Cardiac fibroblast (primary cell): ENCODE measurements at regions not wholly inside any gene's neighbourhood (a gene's known extent, or its start where the extent isn't known, plus 50 kb on each side); places are given as distances from the start of the nearest gene placed in this dataset.

Experiments used
- DNase-seq, 2 donors: peaks; one replicate each; pipeline versions ENCODE4 v3.0.0 to v3.0.0-alpha.2; 2010; ENCODE audit warnings: low read depth in 2 of 2
- H3K4me3 ChIP-seq, 2 donors: replicated peaks in 1 of 2; 1 replicate in 1 of 2; 2 replicates in 1 of 2; pipeline ENCODE4 v1.5.1; 2011; ENCODE audit warnings: low read depth in 2 of 2, low read length in 2 of 2, mild to moderate bottlenecking in 2 of 2, moderate library complexity in 1 of 2
- TF ChIP-seq, protein P1 (sequence below): IDR thresholded peaks from one replicate; pipeline ENCODE4 v1.5.1; 2011; ENCODE audit warnings: low read depth, mild to moderate bottlenecking, low read length, inconsistent platforms

DNA sequence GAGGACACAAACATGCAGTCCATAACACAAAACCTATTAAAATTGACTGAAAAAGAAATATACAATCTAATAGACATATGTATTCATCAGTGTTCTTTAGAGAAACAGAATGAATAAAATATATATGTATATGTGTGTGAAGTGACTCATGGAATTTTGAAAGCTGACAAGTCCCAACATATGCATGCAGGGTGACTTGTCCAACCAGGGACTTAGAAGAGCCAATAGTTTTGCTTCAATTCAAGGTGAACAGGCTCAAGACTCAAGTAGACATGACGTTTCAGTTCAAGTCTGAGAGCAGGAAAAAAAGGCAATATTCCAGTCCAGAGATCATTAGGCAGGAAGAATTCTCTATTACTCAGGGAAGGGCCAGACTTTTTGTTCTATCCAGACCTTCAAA, 271.2 kb upstream of the SETBP1 start:
- TF ChIP-seq, protein P1, sequence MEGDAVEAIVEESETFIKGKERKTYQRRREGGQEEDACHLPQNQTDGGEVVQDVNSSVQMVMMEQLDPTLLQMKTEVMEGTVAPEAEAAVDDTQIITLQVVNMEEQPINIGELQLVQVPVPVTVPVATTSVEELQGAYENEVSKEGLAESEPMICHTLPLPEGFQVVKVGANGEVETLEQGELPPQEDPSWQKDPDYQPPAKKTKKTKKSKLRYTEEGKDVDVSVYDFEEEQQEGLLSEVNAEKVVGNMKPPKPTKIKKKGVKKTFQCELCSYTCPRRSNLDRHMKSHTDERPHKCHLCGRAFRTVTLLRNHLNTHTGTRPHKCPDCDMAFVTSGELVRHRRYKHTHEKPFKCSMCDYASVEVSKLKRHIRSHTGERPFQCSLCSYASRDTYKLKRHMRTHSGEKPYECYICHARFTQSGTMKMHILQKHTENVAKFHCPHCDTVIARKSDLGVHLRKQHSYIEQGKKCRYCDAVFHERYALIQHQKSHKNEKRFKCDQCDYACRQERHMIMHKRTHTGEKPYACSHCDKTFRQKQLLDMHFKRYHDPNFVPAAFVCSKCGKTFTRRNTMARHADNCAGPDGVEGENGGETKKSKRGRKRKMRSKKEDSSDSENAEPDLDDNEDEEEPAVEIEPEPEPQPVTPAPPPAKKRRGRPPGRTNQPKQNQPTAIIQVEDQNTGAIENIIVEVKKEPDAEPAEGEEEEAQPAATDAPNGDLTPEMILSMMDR = no peak
- no peak overlapping the region for H3K4me3 ChIP-seq
- no peak for DNase-seq

DNA sequence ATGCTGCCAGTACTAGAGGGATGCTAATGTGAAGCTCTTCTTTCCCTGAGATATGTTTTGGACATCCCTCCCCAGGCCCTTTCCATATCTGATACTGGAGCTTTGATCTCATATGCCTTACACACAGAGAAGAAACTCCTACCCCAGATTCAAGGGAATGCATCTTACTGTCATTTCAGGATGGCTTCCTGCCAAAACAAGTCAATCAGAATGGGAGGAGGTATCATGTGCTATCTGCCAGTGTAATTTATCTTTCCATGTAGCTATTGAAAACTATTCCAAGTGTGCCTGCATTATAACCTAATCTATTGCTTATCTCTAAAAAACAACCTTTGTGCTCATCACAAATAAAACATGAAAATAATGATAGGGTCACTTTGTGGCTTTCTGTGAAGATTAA, 269.9 kb upstream of the SETBP1 start:
- no peak overlapping the region for H3K4me3 ChIP-seq
- DNase-seq = no peak
- TF ChIP-seq, protein P1 = no peak

DNA sequence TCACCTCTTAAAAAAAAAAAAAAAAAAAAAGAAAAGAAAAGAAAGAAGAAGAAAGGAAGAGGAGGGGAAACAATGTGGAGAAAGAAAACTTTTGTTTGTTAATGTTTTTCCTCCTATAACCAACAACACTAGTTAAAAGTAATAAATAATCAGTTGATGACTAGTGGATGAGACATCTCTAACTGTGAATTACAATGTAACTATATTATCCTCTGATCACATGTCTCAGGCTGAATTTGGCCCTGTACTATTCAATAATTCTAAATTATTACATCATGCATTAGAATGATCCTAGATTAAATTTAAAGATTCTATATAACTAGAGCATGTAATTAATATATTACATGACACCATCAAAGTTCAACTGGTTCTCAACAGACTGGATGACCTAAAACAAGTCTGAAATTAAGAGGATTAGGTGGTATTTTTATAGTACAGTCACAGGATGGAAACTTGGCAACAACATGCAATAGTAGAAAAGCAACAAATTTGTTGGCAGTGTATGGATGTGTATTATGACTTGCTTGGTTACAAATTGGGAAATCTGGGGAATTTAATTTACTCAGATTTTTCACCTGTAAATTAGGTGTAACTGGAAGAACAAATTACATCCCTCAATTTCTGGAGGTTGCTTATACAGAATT, 269.3 kb upstream of the SETBP1 start:
- no peak for DNase-seq
- TF ChIP-seq, protein P1 = no peak
- H3K4me3 ChIP-seq = no peak overlapping the region

DNA sequence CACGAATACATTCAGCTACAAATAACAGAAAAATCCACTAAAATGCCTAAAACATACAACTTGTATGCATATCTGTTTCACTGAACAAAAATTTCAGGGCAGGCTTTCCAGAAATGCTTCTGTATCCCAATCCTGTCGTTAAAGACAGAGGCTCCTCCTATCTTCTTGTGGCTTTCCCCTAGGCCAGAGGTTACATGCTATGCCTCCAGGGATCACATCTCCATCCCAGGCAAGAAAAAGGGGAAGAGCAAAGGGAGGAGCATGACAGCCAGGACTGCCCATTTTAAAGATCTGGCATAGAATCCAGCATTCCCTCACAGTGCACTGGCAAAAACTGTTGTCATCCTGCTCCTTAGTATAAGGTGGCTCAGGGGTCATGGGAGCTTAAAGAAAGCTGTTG, 268.7 kb upstream of the SETBP1 start:
- TF ChIP-seq, protein P1 = no peak
- no peak for DNase-seq
- H3K4me3 ChIP-seq = no peak overlapping the region

DNA sequence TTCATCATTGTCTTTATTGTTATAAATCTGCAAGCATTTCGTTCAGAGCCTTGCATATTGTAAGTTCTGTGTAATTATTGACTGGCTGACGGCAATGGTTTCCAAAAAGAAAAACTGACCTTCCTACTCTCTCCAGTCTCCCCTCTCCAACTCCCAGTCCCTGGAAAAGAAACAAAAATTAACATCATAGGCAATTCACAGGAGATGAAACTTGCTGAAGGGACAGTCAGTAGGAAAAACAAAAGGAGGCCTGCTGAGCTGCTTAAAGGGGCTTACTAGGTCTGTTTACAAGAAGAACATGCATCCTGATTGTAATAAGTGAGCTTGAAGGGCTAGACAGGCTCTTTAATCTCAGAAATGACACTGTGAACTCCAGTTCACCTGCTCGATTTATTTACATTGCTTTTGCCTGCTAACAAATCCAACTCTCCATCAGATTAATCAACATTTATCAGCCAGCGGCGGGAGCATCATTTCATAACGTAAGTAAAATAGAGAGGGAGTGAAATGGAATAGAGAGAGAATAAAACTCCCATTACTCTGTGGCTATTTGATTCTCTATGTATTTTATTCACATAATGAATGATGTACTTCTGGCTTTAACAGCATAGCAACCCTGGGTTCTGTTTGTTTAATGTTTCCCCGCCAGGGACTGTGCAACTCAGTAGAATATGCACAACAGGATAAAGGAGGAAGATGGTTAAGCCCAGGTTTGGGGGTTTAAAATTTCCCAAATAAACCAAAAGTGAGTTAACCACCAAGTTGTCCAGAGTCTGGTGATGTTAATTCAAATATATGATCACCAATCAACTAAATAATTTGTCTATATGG, 256.7 kb upstream of the SETBP1 start:
- no peak for DNase-seq
- TF ChIP-seq, protein P1 = no peak
- H3K4me3 ChIP-seq = no peak overlapping the region

DNA sequence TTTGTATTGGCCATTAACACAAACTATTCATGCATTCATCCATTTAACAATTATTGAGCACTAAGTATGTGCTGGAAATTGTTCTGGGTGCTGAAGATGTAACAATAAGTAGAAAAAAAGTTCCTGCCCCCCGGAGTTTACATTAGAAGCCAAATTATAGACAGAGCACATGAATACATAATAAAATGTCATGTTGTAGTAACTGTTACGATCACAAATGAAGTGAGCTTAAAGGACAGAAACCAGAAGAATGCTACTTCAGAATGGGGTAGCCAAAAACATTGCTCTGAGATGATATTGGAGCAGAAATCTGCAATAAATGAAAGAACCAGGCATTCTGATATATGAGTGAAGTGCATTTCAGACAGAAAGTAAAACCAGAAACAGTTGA, 256.0 kb upstream of the SETBP1 start:
- TF ChIP-seq, protein P1 = no peak
- H3K4me3 ChIP-seq = no peak overlapping the region
- DNase-seq = no peak
